ENCODE measurements at regions not wholly inside any gene's neighbourhood (a gene's known extent, or its start where the extent isn't known, plus 50 kb on each side); places are given as distances from the start of the nearest gene placed in this dataset.

GRCh38 chr5:86858442-86858841, 240.7 kb downstream of the COX7C start:
- TF ChIP-seq POLR2AphosphoS5 (IDR thresholded peaks at IDR 0.05; ENCODE audit: low read depth, low read length) (no peak), CTCF (IDR thresholded peaks at IDR 0.05) (no peak), SIN3A (IDR thresholded peaks at IDR 0.05; ENCODE audit: borderline replicate concordance, insufficient read depth, low read depth, low read length) (no peak), TCF7L2 (IDR thresholded peaks at IDR 0.05; ENCODE audit: low read depth, low read length) (no peak), REST (IDR thresholded peaks at IDR 0.05; ENCODE audit: insufficient read depth in 1 of 2, low read depth in 2 of 2, low read length in 1 of 2) (no peak)
- DNase-seq (ENCODE audit: low read depth, low spot score) (no peak), ATAC-seq (no peak)
- CTCF ChIA-PET, result no interaction called here
- no peak overlapping the region for H3K4me3 ChIP-seq (ENCODE audit: low read depth in 2 of 2, low read length in 2 of 2)
- H3K4me1 ChIP-seq (ENCODE audit: control insufficient read depth, insufficient read depth, low read length), result no peaks in the 10 kb centered on the region
- no TSS peak for BruUV-seq (replicated peaks)
- H3K36me3 ChIP-seq (ENCODE audit: control insufficient read depth, insufficient read depth, low read length), result no peaks in the 10 kb centered on the region
- H3K27me3 ChIP-seq (ENCODE audit: control insufficient read depth, insufficient read depth, low read length), result no peaks in the 10 kb centered on the region
- intact Hi-C loops (cut with micrococcal nuclease; ENCODE audit: unreplicated experiment) (no loop called here), in situ Hi-C loops (cut with HindIII; ENCODE audit: low pct_unique_long_range_greater_than_20kb, low sequenced_read_pairs) (no loop called here)
- no peak overlapping the region for H3K27ac ChIP-seq (ENCODE audit: low read length)
- POLR2A ChIA-PET, result no interaction called here
- H3K9me3 ChIP-seq (ENCODE audit: control insufficient read depth, insufficient read depth, low read depth, low read length), result no peaks in the 10 kb centered on the region

- no TSS peak for BruUV-seq (replicated peaks)
- in situ Hi-C loops (cut with HindIII; ENCODE audit: low pct_unique_long_range_greater_than_20kb, low sequenced_read_pairs) (no loop called here), intact Hi-C loops (cut with micrococcal nuclease; ENCODE audit: unreplicated experiment) (no loop called here)
- H3K27ac ChIP-seq (ENCODE audit: low read length), result no peak overlapping the region
- ATAC-seq (no peak), DNase-seq (ENCODE audit: low read depth, low spot score) (no peak)
- no peaks in the 10 kb centered on the region for H3K4me1 ChIP-seq (ENCODE audit: control insufficient read depth, insufficient read depth, low read length)
- ChIA-PET CTCF (no interaction called here), POLR2A (no interaction called here)
- no peaks in the 10 kb centered on the region for H3K27me3 ChIP-seq (ENCODE audit: control insufficient read depth, insufficient read depth, low read length)
- no peaks in the 10 kb centered on the region for H3K9me3 ChIP-seq (ENCODE audit: control insufficient read depth, insufficient read depth, low read depth, low read length)
- no peaks in the 10 kb centered on the region for H3K36me3 ChIP-seq (ENCODE audit: control insufficient read depth, insufficient read depth, low read length)
- TF ChIP-seq TCF7L2 (IDR thresholded peaks at IDR 0.05; ENCODE audit: low read depth, low read length) (no peak), POLR2AphosphoS5 (IDR thresholded peaks at IDR 0.05; ENCODE audit: low read depth, low read length) (no peak)
- H3K4me3 ChIP-seq (ENCODE audit: low read depth in 2 of 2, low read length in 2 of 2), result no peak overlapping the region
These were observed 243.8 kb downstream of the COX7C start for GRCh38 chr5:86861512-86861911.

GRCh38 chr5:86862093-86862492, 244.4 kb downstream of the COX7C start:
- intact Hi-C loops (cut with micrococcal nuclease; ENCODE audit: unreplicated experiment), result no loop called here
- in situ Hi-C loops (cut with HindIII; ENCODE audit: low pct_unique_long_range_greater_than_20kb, low sequenced_read_pairs), result no loop called here
- CTCF ChIA-PET, result no interaction called here
- no peaks in the 10 kb centered on the region for H3K27me3 ChIP-seq (ENCODE audit: control insufficient read depth, insufficient read depth, low read length)
- no peaks in the 10 kb centered on the region for H3K36me3 ChIP-seq (ENCODE audit: control insufficient read depth, insufficient read depth, low read length)
- POLR2A ChIA-PET, result no interaction called here
- TF ChIP-seq REST (IDR thresholded peaks at IDR 0.05; ENCODE audit: insufficient read depth in 1 of 2, low read depth in 2 of 2, low read length in 1 of 2), result no peak
- TF ChIP-seq TCF7L2 (IDR thresholded peaks at IDR 0.05; ENCODE audit: low read depth, low read length), result no peak
- no peak for TF ChIP-seq CTCF (IDR thresholded peaks at IDR 0.05)
- no peak for TF ChIP-seq SIN3A (IDR thresholded peaks at IDR 0.05; ENCODE audit: borderline replicate concordance, insufficient read depth, low read depth, low read length)
- no peak for TF ChIP-seq POLR2AphosphoS5 (IDR thresholded peaks at IDR 0.05; ENCODE audit: low read depth, low read length)
- H3K27ac ChIP-seq (ENCODE audit: low read length), result no peak overlapping the region
- no peaks in the 10 kb centered on the region for H3K4me1 ChIP-seq (ENCODE audit: control insufficient read depth, insufficient read depth, low read length)
- BruUV-seq (replicated peaks), result no TSS peak
- DNase-seq (ENCODE audit: low read depth, low spot score) (no peak), ATAC-seq (no peak)
- no peak overlapping the region for H3K4me3 ChIP-seq (ENCODE audit: low read depth in 2 of 2, low read length in 2 of 2)
- H3K9me3 ChIP-seq (ENCODE audit: control insufficient read depth, insufficient read depth, low read depth, low read length), result no peaks in the 10 kb centered on the region
